ENCODE measurements at regions not wholly inside any gene's neighbourhood (a gene's known extent, or its start where the extent isn't known, plus 50 kb on each side); places are given as distances from the start of the nearest gene placed in this dataset.

DNA sequence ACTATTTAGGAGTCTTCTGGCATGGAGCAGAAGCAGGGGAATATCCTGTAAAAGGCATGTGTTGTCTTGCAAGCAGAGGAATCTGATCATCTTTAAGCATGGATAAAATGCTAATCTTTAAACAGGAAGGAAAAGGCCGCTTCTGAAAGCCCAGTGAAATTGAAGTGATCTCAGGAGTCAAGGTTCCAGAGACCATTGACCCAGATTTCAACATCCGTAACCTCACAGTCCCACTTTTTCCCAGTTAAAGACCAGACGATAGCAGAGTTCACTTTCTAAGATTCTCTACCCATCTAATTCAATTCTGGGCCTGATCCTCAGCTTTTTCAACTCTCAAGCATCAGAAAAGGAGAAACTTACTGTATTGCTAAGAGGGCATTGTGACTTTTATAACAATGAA, 332.2 kb upstream of the LRP1B start:
- Mint-ChIP-seq H3K9me3 (ENCODE audit: unreplicated experiment) (no peaks in the 10 kb centered on the region), H3K36me3 (ENCODE audit: unreplicated experiment) (no peaks in the 10 kb centered on the region), H3K27me3 (ENCODE audit: unreplicated experiment) (no peaks in the 10 kb centered on the region), H3K4me1 (ENCODE audit: low read depth, unreplicated experiment) (no peaks in the 10 kb centered on the region), H3K27ac (ENCODE audit: unreplicated experiment) (no peak overlapping the region), H3K4me3 (ENCODE audit: unreplicated experiment) (no peak overlapping the region)
- no peak for DNase-seq
- TF ChIP-seq CTCF (IDR thresholded peaks at IDR 0.05; ENCODE audit: partially characterized antibody, unreplicated experiment) = no peak

DNA sequence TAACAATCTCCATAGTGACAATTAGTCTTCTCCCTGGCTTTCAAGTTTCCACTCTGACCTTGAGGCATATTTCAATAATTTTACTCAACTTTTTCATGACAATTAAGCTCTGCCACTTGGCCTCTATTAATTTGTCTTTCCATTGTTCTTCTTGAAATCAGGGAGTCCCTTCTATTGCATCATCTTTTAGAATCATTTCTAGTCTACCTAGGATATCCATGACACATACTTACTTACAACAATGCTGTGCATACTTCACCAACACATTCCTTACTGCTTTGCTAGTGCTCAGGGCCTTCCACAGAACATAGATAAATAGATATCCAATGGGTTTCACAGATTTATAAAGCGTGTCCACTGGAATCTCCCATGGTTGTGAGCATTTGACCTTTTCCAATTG, 331.5 kb upstream of the LRP1B start:
- TF ChIP-seq CTCF (IDR thresholded peaks at IDR 0.05; ENCODE audit: partially characterized antibody, unreplicated experiment) = no peak
- H3K9me3 Mint-ChIP-seq (ENCODE audit: unreplicated experiment) = no peaks in the 10 kb centered on the region
- no peak overlapping the region for H3K4me3 Mint-ChIP-seq (ENCODE audit: unreplicated experiment)
- H3K4me1 Mint-ChIP-seq (ENCODE audit: low read depth, unreplicated experiment) = no peaks in the 10 kb centered on the region
- no peaks in the 10 kb centered on the region for H3K36me3 Mint-ChIP-seq (ENCODE audit: unreplicated experiment)
- no peaks in the 10 kb centered on the region for H3K27me3 Mint-ChIP-seq (ENCODE audit: unreplicated experiment)
- no peak for DNase-seq
- no peak overlapping the region for H3K27ac Mint-ChIP-seq (ENCODE audit: unreplicated experiment)

DNA sequence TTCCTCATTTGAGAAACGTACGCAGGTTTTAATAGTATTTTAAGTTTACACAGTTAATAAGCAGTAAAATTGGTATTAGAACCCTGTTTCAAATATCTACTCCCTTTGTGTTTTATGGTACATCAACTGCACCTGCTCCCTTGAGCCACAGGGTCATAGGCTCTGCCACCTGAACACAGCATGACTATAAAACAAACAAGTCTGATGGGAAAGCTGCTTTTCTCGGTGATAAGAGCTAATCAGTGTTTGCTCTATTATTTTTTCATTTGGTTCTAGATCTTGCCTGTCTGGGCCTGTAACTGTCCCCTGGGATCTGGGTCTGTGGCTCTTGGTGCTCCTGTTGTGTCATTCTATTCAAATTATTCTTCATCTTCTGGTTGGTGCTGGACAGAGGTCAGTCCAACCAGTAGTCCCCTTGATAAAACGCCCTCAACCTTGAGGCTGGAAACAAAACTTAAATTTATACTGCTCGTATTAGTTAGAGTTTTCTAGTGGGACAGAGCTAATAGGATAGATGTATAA, 314.8 kb upstream of the LRP1B start:
- DNase-seq = no peak
- TF ChIP-seq CTCF (IDR thresholded peaks at IDR 0.05; ENCODE audit: partially characterized antibody, unreplicated experiment) = no peak
- Mint-ChIP-seq H3K9me3 (ENCODE audit: unreplicated experiment) (no peaks in the 10 kb centered on the region), H3K4me3 (ENCODE audit: unreplicated experiment) (no peak overlapping the region), H3K4me1 (ENCODE audit: low read depth, unreplicated experiment) (no peaks in the 10 kb centered on the region), H3K27me3 (ENCODE audit: unreplicated experiment) (no peaks in the 10 kb centered on the region), H3K27ac (ENCODE audit: unreplicated experiment) (no peak overlapping the region), H3K36me3 (ENCODE audit: unreplicated experiment) (no peaks in the 10 kb centered on the region)

- Mint-ChIP-seq H3K4me3 (ENCODE audit: unreplicated experiment) (no peak overlapping the region), H3K4me1 (ENCODE audit: low read depth, unreplicated experiment) (no peaks in the 10 kb centered on the region), H3K36me3 (ENCODE audit: unreplicated experiment) (no peaks in the 10 kb centered on the region), H3K27me3 (ENCODE audit: unreplicated experiment) (no peaks in the 10 kb centered on the region), H3K27ac (ENCODE audit: unreplicated experiment) (no peak overlapping the region), H3K9me3 (ENCODE audit: unreplicated experiment) (no peaks in the 10 kb centered on the region)
- DNase-seq = no peak
- no peak for TF ChIP-seq CTCF (IDR thresholded peaks at IDR 0.05; ENCODE audit: partially characterized antibody, unreplicated experiment)
These were observed 314.2 kb upstream of the LRP1B start for GRCh38 chr2:142445023-142445422.

DNA sequence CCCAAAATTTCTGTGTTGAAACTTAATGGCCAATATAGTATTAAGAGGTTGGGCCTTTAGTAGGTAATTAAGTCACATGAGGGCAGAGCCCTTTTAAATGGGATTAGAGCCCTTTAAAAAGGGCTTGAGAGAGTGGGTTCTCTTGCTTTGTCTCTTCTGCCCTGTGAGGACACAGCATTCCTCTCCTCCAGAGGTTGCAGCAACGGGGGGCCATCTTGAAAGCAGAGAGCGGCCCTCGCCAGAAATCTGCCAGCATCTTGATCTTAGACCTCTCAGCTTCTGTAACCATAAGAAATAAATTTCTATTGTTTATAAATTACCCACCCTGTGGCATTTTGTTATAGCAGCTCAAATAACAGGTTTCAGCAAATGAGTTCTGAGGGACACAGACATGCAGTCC, 305.0 kb upstream of the LRP1B start:
- no peak for TF ChIP-seq CTCF (IDR thresholded peaks at IDR 0.05; ENCODE audit: partially characterized antibody, unreplicated experiment)
- Mint-ChIP-seq H3K9me3 (ENCODE audit: unreplicated experiment) (no peaks in the 10 kb centered on the region), H3K4me1 (ENCODE audit: low read depth, unreplicated experiment) (no peaks in the 10 kb centered on the region), H3K4me3 (ENCODE audit: unreplicated experiment) (no peak overlapping the region), H3K27ac (ENCODE audit: unreplicated experiment) (no peak overlapping the region), H3K36me3 (ENCODE audit: unreplicated experiment) (no peaks in the 10 kb centered on the region), H3K27me3 (ENCODE audit: unreplicated experiment) (no peaks in the 10 kb centered on the region)
- no peak for DNase-seq
